ENCODE measurements at regions not wholly inside any gene's neighbourhood (a gene's known extent, or its start where the extent isn't known, plus 50 kb on each side); places are given as distances from the start of the nearest gene placed in this dataset.
A peak's percentile ranks its signal among the peaks of the same experiment; 100 is the strongest.
"Not testable (repeated sequence)": the region's sequence is repeated elsewhere in the genome, so short reads cannot be mapped to it uniquely, and the experiment has no call there.

DNA sequence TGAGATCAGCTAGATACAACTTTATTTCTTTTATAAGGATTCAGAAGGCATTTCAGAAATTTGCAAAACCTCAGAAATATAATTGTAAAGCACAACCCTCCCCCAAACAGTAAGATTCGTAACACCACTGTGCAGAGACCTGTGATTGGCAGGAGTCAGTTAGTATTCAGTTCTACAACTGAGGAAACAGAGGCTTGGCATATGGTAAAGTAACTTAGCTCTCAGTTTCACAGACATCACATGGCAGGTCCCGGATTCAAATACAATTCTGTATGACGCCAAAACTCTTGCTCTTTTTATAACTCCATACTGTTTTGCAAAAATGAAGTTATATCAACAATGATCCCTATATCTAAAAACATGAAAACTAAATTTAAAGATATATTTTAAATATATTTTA lies 225.6 kb upstream of the LMCD1 start:
- no peak for DNase-seq

DNA sequence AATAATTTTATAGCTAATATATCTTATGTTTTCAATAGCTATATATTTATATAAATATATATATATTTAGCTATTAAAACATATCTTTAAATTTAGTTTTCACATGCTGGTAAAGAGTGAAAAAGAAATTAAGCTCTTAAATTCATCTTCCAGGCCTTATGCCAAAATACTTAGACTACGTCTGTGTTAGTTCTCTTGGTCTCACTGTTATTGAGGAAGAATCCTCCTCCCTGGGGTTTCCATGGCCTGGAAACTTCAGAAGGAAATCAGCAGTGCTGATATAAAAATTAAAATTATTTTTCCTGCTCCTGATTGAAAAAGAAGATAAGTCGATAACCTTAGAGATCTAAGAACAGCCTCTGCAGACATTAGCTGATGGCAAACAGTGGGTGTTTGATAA lies 225.1 kb upstream of the LMCD1 start:
- DNase-seq = no peak

DNA sequence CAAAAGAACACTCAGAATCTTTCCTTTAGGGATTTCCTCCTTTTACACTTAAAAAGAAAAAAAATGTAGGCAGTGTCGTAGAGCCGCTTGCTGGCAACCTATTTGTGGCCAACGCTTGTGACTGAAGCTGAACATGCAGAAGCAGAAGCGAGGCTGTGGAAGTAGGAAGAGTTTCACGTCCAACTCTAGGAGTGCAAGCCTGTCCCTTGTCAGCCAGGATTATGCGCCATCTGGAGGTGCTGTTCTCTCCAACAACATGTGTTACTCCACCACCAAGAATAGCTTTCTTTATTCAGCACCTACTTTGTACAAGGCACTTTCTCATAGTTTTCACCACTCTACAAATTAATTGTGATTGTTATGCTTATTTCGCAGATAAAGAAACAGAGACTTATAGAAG lies 223.2 kb upstream of the LMCD1 start:
- no peak for DNase-seq

DNA sequence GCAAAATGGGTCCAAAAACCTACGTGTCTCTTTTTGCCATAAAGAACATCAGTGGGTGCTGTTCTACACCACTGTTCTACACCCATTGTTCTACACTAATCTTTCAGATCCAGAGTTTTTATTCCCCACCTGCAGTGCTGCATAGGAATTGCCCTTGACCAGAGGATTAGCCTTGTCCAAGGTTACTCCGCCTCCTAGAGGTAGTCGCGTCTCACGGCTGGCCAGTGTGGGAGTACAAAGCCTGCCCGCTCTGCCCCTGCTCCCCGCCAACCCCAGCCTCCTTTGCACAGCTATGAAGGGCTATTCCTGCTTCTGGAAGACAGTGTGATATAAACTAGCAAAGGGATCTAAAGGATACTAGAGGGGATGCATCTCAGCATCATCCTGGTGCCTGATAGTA lies 222.1 kb upstream of the LMCD1 start:
- DNase-seq = no peak

DNA sequence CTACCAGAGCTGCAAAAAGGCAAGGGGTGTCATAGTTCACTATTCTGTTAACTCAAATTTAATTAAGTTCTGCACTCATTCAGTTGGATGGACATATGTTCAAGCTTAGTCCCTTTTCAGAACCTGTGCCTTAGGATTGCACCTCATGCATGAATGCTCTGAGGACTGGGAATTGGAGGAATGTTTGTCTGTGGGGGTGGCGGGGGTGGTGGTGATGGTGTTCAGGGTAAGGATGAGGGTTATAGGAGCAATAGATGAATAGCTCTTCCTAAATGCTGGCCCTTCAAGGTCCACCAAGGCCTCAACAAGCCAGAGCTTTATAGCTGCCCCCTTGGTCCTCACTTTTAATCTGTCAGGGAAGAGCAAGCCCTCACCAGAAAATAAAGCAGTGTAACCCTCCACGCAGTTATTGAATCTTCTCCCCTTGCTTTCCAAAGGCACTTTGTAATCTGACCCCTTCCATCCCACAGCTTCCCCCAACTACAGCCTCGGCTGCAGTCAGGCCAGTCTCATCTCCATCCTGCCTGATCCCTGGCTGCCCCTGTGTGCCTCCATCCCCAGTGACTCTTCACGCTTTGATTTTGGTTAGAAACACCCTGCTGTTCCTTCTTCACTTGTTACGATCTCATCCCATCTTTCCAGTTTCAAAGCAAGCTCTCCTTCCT lies 221.6 kb upstream of the LMCD1 start:
- no peak for DNase-seq

DNA sequence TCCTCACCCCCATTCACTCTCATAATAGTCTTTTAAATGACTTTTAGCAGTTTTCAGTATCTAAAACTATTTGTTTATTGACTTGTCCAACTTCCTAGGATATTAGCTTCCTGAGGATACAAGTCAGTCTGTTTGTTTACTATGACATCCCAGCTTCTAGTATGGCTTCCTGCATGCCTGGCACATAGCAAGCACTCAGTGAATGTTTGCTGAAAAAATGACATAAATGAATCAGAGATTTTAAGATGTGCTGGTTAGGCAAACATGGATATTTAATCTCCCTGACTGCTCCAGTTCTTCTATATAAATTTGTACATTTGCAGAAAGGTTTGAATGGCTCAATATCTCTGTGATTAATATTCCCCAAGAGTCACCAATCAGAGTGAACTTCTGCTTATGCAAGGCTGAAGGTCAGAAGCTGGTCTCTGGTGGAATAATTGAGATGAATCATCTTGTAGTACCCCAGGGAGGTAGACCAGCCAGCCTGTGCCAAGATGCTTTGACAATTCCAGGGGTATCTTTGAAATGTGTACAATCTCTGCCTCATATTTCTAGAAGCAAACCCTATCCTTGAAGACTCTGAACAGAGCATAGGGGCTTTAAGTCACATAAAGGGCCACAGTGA lies 219.0 kb upstream of the LMCD1 start:
- DNase-seq = peak; percentile 18

DNA sequence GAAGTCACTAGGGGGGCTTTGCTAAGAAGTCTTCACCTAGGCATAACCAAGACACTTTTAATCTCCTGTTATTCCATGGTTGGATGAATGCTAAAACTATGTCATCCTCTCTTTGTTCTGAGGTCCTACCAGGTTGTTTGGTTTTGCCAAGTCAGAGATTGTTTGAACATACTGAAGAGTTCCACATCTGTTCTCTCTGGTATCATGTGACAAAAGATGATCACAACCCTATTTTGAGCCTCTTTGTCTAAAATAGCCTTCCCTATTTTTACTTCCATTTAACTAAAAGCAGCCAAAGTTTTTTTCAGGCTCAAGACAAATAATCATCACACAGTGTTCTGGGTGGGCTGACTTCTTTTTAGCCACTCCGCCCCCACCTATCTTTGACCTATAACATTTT lies 218.4 kb upstream of the LMCD1 start:
- no peak for DNase-seq

DNA sequence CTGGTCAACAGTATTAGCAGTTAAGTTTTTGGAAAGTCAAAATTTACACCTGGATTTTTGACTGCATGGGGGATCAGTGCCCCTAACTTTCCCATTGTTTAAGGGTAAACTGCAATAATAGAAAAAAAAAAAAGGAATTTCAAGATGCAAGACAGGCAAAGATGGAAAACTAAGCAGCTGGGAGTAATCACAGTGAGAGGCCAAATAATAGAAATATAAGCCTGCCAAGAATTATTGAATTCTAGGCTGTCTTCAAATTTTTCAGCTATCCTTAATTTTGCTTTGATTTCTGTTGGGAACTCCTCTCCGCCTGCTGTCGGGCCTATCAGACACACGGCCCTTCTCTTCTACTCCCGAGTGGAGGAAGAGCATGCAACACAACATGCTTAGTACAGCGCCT lies 215.5 kb upstream of the LMCD1 start:
- DNase-seq = no peak

DNA sequence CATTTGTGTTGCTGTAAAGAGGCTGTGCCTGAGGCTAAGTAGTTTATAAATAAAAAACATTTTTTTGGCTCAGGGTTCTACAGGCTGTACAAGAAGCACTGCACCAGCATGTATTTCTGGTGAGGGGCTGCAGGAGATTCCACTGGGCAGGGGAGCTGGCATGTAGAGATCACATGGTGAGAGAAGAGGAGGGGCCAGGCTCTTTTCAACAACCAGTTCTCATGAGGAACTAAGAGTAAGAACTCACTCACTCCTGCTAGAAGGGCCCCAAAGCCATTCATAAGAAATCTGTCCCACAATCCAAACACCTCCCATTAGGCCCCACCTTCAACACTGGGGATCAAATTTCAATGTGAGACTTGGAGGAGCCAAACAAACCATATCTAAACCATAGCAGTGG lies 214.9 kb upstream of the LMCD1 start:
- DNase-seq = no peak

DNA sequence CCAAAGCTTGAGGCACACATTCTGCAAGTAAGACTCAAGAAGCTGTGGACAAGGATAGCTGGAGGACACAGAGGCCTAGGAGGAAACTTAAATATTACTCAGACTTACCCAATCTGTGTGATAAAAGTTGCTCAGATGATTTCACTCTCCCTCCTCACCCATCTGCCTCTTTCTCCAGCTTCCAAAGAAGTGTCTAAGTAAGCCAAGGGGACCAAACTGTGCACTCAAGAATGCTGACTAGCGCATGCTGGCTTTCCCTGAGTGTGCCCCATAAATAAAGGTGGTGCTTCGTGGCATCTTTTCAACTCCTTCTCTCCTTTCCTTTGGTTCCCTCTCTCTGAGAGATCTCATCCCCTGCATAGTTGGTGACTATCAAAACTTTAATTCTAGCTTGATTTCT lies 211.0 kb upstream of the LMCD1 start:
- no peak for DNase-seq

DNA sequence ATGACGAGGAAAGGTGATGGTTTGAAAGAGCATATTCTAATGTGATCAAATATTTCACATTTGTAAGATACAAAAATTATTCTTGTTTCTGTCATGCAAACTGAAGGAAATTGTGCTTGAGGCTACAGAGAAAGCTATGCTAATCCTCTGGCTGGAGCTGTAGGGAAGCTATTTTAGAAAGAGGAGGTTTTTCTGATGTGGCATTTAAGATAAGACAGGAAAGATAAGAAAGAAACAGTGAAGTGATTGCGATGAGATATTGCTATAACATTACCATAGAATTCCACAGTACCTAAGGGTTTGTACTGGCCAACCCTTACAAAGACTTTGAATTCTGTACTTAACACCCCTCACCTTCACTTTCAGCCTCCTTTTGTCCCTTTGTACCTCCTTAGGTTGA lies 205.2 kb upstream of the LMCD1 start:
- no peak for DNase-seq

DNA sequence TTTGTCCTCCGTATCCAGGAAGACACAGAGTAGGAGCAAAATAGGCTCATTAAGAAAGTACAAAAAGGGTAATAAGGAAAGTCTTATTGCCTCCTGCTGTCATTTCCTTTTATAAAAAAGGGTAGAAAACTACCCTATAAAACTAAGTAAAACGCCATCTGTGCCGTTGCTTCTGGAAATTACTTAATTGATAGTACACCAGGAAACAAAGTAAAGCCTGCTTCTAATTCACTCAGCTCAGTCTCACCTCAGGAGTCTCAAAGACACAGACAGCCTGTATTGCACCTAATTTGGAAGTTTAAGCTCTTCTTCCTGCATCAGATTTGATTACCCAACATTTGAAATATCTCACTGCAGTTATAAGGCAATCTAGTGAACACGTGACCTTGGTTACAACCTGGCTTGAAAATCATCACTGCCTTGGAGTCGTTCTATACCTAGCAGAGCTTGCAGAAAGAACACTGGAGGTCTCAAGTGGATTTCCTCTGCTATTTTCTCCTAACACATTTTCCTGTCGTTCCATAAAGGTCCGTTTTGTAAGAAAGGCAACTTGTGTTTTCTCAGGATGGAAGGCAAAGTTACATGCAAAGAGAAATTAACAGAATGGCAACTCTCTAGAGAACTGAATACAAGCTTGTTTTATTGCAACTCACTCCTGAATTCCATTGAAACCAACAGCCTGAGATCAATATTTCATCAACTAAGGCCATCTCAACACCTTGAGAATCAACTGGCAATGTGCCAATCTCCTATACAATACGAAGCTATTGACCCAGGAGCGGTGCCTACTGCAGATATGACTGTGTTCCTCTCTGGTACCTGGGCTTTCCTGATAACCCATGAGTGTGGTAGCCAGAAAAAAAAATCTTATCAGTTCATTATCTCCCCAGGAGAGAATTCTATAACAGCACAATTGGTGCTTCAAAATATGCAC lies 203.3 kb upstream of the LMCD1 start:
- no peak for DNase-seq

DNA sequence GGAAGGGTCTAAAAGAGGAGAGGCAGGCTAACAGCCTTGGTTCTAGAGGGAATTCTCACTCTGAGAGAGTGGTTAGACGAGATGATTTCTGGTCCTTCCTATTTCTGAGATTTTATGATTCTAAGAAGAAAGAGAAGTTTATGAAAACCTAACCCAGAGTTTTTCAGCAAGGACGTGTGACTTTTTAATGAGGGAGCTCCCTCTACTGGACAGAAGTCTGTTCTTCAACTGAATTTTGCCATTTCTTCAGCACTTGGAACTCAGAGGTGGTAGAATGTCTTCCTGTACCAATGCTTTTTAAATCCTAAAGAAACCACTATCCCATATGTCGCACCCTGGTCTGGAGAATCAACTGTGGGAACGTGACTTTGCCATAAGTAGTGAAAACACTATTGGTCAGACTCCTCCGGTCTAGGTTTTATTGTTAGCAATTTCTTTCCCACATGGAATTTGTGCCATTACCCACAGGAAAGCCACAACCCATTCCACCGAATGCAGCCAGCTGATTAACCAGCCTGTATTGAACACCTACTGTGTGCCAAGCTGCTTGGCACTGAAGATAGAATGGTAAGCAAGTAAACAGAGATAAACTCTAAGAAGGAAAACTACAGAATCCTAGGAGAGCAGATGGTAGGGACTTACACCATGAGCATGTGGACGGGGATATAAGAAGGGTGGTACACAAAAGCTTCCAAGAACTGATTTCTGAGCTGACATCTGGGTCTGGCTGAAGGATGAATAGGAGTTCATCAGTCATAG lies 199.5 kb upstream of the LMCD1 start:
- DNase-seq = no peak

DNA sequence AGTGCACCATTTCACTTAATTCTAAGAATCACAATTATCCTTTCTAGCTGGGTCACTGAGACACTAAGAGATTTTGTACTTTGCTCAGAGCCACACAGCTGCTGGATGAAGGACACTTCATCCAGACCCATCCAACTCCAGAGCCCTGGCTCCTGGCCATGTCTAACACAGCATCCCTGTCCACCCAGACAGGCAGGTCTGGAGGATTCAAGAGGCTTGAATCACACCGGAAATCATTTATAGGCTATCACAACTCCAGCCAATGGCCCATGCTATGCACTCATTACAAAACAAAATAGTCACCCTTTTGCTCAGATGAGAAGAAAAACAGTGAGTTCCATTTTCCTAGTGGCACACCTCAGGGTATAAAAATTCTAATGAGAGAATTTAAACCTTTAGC lies 198.2 kb upstream of the LMCD1 start:
- no peak for DNase-seq

DNA sequence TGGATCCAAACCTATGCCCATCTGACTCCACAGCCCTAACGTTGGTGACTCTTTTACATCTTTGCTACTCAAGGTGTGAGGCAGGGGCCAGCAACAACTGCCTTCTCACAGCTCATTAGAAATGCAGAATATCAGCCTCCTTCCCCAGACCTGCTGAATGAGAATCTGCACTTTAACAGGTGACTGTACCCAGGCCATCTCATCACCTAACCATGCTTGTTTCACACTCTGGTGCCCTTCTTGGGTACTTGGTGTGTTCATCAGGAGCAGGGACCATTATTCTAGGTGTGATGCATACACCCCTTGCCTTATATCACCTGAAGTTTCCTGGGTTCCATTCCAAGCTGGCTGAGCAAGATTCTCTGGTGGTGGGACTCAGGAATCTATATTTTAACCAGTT lies 196.3 kb upstream of the LMCD1 start:
- DNase-seq = no peak

DNA sequence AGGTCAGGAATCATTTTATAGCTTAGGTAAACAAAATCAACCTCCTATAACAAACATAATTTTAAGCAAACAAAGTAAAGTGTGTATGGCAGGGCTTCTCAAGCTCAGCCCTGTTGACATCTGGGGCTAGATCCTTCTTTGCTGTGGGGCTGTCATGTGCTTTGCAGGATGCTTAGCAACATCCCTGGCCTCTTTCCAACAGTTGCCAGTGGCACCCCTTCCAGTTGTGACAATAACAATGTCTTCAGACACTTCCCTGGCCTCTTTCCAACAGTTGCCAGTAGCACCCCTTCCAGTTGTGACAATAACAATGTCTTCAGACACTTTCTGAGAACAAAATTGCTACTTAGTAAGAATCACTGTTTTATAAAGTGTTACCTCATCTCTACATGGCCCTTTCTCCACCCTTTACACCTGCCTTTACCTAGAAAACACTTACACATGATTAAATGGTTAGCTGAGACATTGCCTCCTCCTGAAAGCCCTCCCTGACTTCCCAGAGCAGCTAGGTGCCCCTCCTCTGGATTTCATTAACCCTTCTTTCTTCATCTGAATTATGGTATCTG lies 194.0 kb upstream of the LMCD1 start:
- DNase-seq = no peak

DNA sequence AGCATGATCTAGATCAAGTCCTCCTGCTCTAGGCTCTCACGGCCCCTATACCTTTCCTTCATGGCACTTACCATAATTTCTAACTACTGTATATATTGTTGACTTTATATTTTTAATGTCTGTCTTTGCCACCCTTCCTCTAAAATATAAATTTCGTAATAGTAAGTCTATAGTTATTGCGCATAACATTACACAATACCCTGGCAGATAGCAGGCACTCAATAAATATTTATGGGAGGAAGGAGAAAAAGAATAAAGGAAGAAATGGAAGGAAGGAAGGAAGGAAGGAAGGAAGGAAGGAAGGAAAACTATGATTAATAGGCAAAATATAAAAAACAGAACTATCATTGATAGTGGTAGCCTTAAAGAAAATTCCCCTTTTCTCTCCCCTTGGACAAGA lies 190.3 kb upstream of the LMCD1 start:
- DNase-seq = no peak

DNA sequence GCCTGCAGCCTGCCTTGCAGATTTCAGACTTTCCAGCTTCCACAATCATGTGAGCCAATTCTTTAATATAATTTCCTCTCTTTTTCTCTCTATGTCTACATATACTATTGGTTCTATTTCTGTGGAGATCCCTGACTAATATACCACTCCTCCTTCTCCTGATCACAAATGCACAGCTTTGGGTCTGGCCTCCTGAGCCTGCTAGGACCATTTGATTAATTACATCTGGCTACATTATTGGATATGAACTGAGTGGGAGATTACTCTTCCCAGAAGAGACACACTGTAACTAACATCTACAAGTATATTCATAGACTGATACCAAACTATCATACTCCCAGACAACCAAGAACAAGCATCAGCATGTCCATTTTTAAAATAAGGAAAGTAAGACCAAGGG lies 188.9 kb upstream of the LMCD1 start:
- no peak for DNase-seq

DNA sequence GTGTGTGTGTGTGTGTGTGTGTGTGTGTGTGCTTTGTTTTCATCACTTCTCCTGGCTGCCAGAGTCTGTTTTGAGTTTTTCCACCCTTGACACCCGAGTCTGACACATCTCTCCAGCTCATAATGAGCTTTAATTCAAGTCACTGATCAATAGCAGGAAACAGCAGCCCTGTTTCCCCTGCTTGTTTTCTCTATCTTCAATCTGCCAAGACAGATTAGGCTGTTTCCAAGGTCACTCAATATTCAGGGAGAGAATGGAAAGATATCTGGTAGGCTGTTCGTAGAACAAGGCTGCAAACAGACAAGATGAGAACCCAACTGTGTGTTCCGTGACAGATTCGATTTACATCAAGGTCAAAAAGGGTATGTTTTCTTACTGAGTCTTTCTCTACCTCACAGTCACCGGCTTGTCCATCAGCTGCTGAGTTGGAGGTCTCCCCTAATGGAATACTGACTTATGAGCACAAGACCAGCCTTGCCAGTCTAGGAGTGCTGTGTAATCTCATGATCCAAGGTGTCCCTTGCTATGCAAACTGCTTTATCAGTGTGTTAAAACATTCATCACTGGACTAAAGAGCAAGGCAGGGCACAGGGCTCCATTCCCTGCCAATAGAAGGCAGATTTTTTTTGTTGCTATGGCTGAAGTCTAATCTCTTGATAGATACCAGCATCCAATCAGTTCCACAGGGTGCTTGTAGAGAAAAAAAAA lies 187.9 kb upstream of the LMCD1 start:
- DNase-seq = no peak

DNA sequence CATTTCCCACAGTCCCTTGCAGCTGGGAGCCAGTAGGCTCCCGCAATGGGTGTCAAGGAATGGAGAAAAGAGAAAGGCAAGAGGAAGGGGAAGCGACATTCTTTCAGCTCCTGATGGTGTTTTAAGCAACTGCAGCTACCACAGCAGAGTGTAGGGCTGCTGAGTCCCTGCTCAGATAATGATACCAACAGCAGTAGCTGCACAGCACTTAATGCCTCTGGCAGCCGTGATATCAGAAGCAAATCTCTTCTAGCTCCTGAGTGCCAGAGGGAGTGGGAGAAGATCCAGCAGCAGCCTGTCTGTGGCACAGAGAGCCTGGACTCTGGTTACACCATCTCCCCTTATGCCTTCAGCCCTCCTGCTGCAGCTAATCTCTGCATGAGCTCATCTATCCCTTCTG lies 186.1 kb upstream of the LMCD1 start:
- DNase-seq = not testable (repeated sequence)

DNA sequence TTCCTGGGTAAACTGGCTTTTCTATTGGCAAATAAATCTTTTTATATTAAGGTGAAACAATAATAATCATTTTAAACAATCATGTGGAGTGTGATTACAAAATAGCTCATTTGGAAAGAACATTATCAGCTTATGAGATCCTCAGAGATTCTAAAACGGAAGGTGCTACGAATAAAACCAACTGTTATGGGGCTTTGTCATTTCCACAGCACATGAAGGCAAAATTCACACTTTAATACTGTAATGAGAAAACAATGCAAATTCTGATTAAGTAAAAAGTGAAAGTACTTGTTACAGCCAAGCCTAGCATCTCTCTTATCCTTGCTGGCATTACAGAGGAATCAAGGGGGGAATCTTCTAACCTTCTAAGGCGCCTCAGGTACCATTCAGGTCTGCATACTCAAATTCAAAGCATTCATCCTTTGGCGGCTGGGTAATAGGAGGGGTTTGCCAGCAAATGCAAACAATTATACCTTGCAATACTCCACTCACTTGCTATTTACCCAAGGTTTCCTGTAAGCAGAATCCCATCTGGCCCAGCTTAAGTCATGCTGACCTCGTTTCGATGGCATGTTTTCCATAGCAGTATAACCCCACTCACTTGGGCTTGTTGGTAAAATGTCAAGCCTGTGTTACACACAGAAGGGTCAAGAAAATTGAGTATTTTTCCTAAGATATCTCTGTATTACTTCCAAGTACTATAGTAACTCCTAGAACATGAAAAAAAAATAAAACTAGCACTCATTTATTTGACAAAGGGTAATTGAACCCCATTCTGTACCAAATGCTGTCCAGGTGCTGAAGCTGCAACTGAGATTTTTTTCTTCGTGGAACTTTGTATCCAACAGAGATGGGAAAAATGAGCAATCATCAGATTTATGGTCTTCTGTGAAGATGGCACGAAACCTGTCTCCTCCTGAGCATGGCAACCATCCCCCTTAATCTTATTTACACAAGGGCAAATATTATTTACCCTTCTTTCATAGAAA lies 183.7 kb upstream of the LMCD1 start:
- DNase-seq = no peak
